ENCODE measurements at regions not wholly inside any gene's neighbourhood (a gene's known extent, or its start where the extent isn't known, plus 50 kb on each side); places are given as distances from the start of the nearest gene placed in this dataset.

DNA sequence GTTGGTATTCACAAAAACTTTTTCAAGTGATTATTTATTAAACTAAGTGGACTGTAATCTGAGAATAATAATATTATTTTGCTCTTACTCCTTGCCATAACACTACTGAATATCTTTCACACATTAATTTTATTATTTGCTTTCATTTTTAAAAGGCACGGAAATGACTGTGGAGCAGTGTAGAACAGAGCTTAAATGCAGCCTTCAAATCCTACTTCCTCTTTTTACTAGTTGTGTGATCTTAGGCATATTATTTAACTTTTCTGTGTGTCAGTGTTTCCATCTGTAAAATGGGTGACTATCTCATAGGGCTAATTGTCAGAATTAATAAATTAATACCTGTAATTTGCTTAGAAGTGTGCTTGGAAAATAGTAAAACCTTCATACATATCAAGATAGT lies 55.5 kb upstream of the SLC8A1 start:
- FAIRE-seq: no peak

DNA sequence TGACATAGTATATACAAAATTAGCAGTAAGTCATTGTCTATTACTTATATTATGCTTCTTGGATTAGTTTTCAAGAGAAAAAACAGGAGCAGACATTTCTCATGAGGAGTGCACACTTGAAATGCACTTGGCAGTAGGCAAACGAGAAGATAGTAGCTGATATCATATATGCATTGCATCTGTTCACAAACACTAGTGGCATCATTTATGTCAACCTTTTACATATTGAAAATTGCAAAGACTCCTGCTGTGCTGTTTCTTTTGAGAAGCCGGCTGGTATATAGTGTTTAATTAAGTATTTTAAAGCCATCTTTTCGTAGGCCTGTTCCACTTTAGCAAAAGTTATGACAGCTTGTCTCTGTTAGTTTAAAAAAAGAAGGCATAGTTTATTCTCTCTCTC lies 58.4 kb upstream of the SLC8A1 start:
- FAIRE-seq: no peak

DNA sequence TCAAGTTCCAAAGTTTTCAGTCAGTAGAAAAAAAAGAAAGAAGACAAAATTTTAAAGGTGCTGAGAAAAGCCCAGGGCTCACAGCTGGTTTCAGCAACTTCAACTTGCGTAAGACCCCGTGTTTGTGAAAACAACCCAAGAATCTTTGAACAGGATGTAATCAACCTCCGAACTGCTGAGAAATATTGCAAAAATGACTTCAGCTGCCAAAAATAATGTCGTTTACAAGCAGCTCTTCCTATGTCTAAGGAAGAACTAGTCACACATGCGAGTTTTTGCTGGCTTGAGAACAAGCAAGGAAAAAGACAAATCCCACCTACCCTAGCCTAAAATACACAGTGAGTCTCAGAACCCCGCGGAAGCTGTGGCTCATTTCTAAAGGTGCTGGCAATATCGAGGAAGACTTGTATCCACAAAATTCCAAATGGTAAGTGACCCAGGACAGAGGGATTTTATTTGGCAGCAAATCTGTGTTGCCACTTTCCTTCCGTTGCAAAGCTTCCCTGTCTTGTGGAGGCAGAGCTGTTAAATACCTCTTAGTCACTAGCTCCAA lies 59.8 kb upstream of the SLC8A1 start:
- FAIRE-seq: peak; percentile 31

DNA sequence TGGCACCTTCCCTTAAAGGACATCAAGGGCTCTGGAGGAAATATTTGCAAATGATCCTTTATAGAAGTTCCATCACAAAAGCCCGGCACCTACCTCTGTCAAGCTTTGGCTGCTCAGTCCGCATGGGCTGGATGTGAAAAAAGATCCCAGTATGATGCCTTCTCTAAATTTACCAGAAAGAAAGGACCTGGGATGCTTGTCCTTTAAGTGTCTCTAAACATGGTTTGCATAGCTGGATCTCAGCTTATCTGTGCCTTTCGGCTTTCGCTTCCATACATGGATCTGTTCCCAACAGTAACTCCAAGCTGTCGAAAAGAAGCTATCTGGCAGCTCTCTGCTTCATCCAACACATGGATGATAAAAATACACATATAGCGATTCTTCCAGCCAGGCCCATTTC lies 60.4 kb upstream of the SLC8A1 start:
- no peak for FAIRE-seq

DNA sequence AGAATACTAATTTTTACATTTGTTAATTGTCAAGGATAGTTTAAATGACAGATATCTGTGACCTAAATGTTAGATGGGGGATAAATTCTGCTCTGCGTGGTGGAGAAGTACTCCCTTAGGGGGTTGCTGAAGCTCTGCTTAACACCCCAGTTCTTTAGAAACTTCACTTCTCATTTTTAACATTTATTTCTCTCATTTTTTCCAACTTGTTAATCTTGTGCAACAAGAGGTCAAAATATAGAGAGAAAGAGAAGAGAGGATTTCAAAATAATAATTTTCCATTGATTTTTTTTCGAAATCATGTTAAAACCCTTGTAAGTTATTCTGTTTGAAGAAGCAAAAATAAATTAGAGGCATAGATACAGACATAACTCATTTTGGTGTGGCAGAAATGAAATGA lies 61.3 kb upstream of the SLC8A1 start:
- no peak for FAIRE-seq

DNA sequence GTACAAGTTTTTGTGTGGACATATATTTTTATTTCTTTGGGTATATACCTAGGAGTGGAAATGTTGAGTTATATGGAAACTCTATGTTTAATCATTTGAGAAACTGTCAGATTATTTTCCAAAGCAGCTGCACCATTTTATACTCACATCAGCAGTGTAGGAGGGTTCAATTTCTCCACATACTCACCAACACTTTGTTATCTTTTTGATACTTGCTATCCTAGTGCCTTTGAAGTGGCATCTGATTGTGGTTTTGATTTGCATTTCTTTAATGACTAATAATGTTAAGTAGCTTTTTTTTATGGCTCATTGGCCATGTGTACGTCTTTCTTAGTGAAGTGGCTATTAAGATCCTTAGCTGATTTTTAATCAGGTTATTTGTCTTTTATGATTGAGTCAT lies 64.7 kb upstream of the SLC8A1 start:
- FAIRE-seq: no peak

DNA sequence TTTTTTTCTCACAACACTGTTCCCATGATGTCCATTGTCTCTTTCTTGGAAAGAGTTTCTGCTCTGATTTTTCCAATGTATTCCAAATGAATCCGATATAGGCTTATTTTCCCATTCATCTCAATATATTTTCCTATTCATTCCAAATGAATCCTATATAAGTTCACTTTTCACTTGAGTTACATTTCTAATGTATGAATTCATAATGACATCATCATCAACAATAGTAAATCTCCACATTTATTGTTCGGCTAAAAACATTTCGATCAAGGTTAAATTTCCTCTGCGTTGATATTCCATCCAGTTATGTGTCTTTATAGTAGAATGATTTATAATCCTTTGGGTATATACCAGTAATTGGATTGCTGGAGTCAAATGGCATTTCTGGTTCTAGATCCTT lies 76.7 kb upstream of the SLC8A1 start:
- no peak for FAIRE-seq

DNA sequence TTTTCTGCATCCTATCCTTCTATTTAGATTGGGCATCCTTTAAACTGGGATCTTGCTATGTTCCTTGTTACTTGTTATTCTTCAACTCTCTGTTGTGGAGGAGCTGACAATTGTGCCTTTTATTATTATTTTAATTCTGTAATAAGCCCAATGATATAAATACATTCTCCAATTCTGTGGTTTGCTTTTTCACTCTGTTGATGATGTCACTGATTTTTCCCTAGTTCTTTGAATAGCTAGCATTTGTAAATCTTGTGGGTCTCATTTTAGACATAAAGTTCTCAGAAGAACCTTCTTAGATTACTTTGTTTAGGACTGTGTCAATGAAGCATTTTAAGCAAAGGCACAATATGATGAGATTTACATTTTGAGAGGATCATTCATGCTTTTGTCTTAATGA lies 79.5 kb upstream of the SLC8A1 start:
- no peak for FAIRE-seq

DNA sequence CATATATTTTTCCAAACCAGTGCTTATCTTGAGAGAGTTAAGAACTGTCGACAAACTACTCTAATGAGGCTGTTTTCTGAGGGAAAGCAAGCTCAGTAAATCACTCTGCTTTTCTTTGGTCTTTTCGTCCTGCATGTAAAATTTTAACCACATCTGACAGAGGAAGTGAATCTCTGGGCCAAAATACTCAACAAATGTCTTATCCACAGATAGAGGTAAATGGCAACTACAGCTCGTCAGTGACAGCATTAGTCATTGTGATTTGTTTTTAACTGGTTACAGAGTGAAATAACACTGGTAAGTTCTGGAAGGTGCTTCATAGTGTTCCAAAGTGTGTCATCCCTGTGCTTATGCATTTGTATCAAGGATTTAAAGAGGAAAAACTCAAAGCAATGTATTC lies 82.6 kb upstream of the SLC8A1 start:
- no peak for FAIRE-seq

DNA sequence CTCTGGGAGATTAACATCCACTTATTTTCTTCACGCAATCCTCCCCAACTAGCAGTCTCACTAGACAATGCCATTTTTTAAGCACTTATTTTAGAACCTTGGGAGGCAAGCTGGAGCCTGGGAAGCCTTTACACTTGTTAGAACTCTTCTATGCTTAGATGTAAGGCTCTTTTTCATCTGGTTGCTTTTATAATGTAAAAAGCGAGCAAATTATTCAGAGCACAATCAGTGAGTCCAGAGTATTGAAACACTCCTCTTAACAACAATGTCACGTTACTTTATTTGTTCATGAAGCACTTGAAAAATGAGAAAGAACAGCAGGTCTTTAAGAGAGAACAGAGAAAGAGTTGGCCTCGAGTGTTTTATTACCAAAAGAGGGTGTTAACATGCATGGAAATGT lies 84.1 kb upstream of the SLC8A1 start:
- no peak for FAIRE-seq

DNA sequence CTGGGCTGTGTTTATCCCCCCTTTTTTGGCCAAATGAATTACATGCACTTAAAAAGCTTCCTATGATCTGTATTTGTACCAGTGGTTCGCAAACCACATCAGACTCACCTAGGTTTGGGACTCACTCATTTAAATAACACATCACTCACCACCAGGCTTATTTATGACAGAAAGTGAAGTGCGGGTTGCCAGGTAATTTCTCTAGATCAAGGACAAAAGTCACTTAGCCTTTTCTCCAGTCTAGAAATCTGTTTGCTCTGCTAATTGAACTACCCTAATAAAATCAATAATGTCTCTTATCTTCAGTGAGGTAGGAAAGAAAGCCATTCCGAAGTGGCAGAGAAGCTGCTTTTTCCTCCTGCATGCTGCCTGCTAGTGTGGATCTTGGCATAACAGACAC lies 88.1 kb upstream of the SLC8A1 start:
- no peak for FAIRE-seq

DNA sequence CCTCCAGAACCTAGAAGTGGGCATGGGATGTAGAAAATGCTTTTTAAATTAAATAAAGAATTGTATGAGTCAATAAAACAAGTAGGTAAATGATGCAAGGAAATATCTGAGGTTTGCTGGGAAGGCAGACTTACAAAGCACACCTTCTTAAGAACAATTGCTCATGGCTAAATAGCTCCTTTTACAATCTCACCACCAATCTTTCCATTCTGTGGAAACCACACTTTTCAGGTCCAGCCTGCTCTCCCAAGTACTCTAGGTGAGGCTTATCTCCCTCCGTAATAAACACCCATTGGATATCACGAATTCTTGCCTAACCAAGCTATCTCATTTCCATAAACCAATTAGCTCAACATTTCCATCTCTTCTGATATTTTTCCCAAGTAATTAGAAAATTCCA lies 91.5 kb upstream of the SLC8A1 start:
- FAIRE-seq: no peak

DNA sequence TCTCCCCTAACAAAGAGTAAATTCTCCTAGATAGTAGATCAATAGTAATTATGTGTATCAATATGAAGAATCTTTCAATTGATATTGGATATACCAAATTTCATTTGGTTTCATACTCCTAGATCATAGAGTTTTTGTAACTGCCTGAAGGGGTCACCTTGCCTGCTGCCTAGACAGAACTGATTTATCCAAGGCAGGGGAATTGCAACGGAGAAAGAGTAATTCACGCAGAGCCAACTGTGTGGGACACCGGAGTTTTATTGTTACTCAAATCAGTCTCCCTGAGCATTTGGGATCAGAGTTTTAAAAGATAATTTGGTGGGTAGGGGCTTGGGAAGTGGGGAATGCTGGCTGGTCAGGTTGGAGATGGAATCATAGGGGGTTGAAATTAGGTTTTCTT lies 92.2 kb upstream of the SLC8A1 start:
- FAIRE-seq: no peak

DNA sequence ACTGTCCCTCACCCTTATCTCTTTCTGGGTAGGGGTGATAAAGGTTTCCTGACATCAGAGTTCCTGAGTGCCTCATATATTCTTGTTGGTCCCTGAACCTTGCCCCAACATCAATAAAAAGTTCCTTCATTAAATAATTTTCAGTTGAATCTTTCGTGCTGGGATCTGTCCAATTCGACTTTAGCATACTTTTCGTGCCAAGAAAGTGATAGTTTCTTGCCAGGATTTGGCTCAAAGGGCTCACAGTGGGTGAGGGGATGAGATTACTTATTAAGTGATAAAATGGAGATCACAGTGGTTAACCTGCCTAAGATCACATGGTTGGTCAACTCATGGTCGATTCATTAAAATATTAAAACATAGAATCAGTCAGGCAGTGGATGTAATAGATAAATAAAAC lies 93.8 kb upstream of the SLC8A1 start:
- FAIRE-seq: no peak

DNA sequence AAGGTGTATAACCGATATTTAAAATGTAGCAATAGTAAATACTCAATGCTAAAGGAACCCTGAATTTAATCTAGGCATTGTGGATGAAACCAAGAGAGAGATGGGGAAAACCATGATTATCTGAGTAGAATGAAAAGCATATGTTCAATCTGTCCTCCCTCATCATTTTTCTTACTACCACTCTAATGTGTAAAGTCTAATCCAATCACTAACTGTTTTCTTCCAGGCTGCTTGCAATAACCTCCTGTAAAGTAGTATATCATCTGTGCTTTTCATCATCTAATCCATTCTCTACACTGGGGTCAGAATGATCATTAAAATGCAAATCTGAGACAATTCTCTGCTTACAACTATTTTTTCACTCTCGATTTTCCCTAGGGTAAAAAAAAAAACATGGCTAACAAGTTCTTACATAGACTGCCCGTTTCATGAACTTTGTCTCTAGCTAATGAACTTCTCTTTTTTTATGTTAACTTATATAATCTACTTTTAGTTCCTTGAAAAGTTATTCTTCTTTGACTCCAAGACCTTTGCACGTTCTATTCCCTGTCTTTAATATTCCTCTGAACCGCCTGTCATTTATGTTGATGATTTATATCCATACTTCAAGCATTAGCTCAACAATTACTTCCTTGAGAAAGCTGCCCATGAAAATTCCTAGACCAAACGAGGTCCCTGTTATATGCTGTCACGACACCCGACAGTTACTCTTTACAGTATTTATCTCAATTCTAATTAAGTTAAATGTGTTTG lies 94.7 kb upstream of the SLC8A1 start:
- FAIRE-seq: no peak

DNA sequence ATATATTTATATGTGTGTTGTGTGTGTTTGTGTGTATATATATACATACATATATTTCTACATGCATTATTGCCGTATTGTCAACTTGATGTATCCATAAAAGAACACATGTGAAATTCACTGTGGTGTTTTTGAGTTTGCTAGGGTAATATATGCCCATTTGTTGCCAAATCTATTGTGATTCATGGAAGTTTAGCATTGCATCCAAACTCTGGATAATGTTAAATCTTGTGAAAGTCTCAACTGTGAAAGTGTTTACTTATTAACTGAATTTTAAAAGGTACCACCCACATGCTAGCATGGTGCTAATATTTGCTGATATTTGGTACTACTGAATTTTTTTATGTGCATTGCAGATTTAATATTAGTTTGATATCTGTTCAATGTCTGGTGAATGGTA lies 96.6 kb upstream of the SLC8A1 start:
- FAIRE-seq: no peak

DNA sequence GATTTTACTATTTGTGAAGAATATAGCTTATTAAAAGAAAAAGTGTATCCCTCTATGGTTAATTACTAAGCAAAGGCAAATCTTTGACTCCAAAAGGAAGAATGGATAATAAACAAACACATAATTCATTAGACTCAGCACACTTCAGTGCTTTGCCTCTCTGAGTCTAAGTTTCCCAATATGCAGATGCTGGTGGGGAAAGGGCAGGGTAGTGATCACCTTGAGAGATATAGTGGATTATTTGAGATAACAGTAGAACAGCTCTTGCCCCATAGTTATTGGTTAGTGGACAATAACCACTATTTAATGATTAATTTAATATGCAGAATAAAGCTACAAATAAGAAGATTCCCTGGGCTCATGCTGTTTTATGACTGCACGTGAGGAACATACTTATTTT lies 98.2 kb upstream of the SLC8A1 start:
- no peak for FAIRE-seq

DNA sequence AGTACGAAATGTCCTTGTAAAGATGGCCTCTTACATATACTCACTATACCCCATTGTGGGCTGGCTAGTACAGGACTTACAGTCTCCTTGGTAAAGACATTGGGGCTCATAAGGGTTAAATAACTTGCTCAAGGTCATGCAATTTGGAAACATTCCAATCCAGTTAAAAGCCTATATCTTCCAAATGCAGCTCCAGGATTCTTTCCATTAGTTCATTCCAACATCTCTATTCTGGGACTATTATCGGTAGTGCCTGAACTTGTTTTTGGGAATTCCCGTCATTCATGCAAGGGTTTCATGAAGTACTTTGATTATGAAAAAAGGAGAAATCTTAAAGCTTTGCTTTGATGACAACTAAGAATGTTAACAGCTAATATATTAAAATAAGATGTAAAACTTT lies 99.2 kb upstream of the SLC8A1 start:
- FAIRE-seq: no peak

DNA sequence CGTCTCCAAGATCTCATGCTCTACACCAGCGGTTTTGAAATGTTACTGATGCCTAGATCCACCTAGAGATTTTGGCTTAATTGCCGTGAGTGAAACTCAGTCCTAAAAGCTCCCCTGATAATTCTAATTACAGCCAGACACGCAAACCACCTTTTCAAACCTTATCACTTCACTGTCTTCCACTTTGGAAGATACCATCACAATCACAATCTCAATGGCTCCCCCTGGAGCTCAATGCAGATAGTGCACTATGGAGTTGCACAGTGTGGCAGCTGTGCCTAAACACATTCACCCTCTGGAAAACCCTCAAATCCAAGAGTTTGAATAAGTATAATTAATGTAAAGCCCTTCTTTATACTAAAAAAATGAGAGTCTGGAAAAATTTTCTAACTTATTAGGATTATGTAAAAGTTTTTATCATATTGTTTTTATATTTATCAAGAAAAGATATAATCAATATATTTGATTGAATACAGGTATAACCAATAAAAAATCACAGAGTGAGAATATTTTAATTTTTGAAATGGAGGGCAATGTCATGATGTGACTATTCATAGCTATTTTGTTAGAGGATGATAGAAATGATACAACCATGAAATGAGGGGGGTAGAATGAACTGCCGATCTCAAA lies 102.9 kb upstream of the SLC8A1 start:
- FAIRE-seq: peak; percentile 67

DNA sequence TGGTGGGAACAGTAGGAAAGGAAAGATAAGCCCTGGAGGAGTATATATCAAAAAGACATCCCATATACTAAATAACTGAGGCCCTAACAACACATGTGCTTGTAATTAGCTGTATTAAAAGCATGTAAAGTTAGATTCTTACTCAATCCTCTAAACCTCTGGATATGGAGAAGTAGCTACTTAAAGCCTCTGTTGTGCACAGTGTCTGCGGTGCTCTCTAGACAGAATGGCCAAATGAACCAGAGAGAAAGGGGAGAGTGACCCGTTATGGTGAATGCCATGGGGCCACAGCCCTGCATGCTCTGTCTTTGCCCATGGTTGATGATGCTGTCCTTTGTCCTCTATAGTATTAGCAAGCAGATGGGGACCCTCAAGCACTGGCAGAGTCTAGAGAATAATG lies 104.4 kb upstream of the SLC8A1 start:
- no peak for FAIRE-seq

DNA sequence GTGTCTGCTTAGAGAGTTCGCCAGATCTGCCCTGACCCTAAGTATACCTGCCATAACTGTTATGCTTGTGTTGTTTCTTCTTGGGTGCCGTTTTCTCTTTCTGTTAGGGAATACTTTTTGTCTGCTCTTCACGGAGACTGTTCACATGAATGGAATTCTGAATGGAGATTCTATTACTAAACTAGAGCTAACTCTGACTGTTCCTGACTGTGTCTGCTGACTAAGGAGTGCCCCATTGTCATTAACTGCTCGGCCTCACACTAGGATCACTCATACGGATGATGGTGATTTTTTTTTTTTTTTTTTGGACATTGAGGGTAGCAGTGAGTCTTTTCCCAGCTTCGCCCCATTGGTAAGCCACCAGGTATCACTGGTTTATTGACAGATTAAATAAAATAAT lies 104.8 kb upstream of the SLC8A1 start:
- no peak for FAIRE-seq

DNA sequence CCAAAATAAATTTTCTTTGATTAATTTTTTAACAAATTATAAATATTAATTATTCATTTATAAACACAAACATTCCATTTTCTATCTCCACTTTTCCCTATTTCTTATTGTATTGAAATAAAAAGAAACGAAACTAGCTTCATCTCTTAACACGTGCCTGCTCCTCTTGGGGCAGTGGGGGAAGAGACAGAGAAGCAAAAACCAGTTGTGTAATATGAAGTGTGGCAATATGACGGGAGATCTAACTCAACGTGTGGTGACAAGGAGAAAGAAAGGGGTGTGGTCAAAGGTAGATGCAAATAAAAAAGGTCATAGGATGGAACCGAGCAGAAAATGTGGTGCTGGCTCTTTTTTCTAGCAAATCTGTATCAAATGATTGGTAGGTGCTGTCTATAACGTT lies 106.9 kb upstream of the SLC8A1 start:
- FAIRE-seq: no peak

DNA sequence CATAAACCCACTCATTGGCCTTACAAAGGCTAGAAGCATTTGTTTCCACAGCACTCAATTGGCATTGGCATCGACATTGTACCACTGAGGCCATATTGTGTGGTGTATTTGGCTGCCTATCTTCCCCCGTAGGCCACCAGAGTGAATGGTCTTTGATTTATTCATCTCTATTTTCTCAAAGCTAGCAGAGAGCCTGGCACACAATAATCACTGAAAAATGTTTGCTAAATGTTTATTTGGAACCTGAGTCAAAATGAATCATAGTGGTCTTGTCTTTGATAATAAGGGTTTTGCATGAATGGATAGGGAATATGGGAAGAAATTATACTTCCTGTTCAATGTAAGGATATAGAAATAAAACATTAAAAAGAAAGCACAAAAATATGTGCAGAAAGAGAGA lies 107.3 kb upstream of the SLC8A1 start:
- FAIRE-seq: no peak

DNA sequence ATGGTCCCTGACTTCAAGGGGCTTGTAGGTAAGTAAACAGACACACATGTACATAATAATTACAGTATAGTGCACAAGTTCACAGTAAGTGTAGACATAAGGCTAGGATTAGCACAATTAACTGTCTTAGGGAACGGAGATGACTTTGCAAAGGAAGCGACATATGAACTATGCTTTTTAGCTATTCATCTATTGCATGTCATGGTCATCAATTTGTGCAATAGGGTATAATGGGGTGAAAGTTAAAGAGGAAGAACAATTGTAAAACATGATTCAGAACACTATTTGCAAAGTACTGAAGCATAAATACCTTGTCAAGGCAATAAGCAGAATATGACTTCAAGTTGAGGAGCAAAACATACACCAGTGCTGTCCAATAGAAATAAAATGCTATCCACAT lies 112.3 kb upstream of the SLC8A1 start:
- no peak for FAIRE-seq

DNA sequence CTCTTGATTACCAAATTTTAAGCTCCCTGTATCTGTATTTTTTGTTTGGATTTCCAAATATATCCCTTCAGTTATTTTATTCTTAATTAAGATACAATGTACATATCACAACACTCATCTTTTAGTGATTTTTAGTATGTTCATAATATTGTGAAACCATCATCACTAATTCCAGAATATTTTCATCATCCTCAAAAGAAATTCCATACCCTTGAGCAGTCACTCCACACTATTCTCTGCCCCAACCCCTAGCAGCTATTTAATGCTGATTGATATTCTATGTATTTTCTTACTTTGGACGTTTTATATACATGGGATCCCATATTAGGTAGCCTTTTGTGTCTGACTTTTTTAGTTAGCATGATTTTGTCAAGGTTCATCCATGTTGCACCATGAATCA lies 127.4 kb upstream of the SLC8A1 start:
- no peak for FAIRE-seq
